ENCODE measurements at regions not wholly inside any gene's neighbourhood (a gene's known extent, or its start where the extent isn't known, plus 50 kb on each side); places are given as distances from the start of the nearest gene placed in this dataset.

DNA sequence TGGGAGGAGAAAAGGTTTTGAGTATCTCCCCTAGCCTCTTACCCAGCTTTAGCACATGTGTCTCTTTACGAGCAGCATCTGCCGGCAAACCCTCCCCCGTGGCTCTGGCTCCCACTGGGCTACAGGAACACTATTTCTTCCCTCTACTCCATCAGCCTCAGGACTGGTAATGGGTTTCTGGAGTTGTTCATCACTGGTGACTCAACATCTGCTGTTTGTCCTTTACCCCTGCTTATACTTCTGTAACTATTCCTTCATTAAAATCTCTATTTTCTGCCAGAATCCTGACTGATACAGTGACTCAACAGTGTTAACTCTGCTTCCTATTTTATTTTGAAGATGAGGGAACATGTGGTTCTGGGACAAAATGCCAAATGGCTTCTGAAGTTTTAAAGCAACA is 437.3 kb upstream of the HTR2A start:
- Mint-ChIP-seq H3K36me3 (ENCODE audit: low read depth) (no peaks in the 10 kb centered on the region), H3K4me1 (peaks cover 12% of the 10 kb centered on the region), H3K27ac (no peak overlapping the region), H3K9me3 (peaks cover 4% of the 10 kb centered on the region), H3K27me3 (ENCODE audit: low read depth, poor library complexity) (peaks cover 4% of the 10 kb centered on the region), H3K4me3 (no peak overlapping the region)
- DNase-seq = no peak
- TF ChIP-seq, protein P1, sequence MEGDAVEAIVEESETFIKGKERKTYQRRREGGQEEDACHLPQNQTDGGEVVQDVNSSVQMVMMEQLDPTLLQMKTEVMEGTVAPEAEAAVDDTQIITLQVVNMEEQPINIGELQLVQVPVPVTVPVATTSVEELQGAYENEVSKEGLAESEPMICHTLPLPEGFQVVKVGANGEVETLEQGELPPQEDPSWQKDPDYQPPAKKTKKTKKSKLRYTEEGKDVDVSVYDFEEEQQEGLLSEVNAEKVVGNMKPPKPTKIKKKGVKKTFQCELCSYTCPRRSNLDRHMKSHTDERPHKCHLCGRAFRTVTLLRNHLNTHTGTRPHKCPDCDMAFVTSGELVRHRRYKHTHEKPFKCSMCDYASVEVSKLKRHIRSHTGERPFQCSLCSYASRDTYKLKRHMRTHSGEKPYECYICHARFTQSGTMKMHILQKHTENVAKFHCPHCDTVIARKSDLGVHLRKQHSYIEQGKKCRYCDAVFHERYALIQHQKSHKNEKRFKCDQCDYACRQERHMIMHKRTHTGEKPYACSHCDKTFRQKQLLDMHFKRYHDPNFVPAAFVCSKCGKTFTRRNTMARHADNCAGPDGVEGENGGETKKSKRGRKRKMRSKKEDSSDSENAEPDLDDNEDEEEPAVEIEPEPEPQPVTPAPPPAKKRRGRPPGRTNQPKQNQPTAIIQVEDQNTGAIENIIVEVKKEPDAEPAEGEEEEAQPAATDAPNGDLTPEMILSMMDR (IDR thresholded peaks at IDR 0.05) = no peak

DNA sequence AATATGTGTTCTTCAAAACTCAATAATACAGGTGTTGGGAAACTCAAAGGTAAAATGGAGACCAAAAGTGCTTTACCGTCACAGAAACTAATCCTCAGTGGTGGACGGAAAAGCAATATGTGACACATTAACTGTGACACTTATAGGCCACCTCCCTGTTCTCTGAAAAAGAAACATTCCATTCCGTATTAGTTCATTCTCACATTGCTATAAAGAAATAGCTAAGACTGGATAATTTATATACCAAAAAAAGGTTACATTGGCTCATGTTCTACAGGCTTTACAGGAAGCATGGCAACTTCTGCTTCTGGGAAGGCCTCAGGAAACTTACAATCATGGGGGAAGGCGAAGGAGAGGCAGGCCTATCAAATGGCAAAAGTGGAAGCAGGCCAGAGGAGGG is 435.3 kb upstream of the HTR2A start:
- no peak overlapping the region for H3K4me3 Mint-ChIP-seq
- peaks cover 7% of the 10 kb centered on the region for H3K9me3 Mint-ChIP-seq
- TF ChIP-seq, protein P1 (IDR thresholded peaks at IDR 0.05) = no peak
- H3K27me3 Mint-ChIP-seq (ENCODE audit: low read depth, poor library complexity) = peaks cover 4% of the 10 kb centered on the region
- H3K36me3 Mint-ChIP-seq (ENCODE audit: low read depth) = no peaks in the 10 kb centered on the region
- no peak overlapping the region for H3K27ac Mint-ChIP-seq
- DNase-seq = no peak
- no peaks in the 10 kb centered on the region for H3K4me1 Mint-ChIP-seq

DNA sequence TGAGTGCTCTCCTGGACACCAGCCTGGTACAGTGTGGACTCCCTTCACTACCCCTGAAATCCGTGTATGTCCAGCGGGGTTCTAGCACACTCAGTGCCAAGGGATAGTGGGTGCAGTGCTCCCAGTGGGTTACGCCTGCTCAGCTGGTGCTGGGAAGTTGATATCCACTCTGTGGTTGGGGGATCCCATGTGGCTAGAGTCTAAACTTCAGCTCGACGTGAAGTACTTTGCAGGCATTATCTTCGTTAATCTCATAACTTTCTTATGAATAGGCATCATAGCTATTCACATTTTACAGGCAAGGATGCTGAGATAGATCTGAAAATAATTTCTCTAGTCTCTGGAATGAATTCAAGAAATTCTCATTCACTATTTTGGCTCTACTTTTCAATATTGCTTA is 433.2 kb upstream of the HTR2A start:
- Mint-ChIP-seq H3K36me3 (ENCODE audit: low read depth) (no peaks in the 10 kb centered on the region), H3K27me3 (ENCODE audit: low read depth, poor library complexity) (no peaks in the 10 kb centered on the region), H3K27ac (no peak overlapping the region), H3K9me3 (peaks cover 4% of the 10 kb centered on the region), H3K4me3 (no peak overlapping the region), H3K4me1 (no peaks in the 10 kb centered on the region)
- TF ChIP-seq, protein P1 (IDR thresholded peaks at IDR 0.05) = no peak
- DNase-seq = no peak

DNA sequence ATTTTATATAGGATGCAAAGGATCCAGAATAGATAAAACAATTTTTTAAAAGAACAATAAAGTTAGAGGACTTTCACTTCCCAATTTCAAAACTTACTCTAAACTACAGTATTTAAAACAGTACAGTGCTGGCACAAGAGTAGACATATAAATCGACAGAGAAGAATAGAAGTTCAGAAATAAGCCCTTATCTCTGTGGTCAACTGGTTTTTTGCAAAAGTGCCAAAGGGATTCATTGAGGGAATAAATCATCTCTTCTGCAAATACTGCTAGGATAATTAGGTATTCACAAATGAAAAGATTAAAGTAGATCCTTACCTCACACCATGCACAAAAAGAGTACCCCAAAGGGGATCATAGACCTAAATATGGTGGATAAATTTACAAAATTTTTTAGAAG is 431.0 kb upstream of the HTR2A start:
- Mint-ChIP-seq H3K27ac (no peak overlapping the region), H3K4me3 (no peak overlapping the region)
- TF ChIP-seq, protein P1 (IDR thresholded peaks at IDR 0.05) = no peak

DNA sequence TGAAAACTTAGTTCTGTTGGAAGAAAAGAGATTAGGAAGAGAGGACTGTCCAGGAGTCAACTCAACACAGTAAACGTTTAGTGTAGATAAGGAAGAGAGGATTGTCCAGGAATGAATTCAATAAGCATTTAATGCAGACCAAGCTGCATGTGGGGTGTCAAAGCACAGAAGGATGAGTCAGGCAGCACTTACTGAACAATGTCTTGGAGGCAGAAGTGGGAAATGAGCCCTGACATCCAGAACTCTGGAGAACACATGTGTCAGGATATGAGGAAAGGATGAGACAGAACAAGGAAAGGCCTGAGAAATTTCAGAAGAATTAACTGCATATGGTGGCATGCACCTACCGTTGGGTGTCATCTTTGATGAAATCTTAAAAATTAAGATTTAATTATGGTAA is 429.2 kb upstream of the HTR2A start:
- H3K27ac Mint-ChIP-seq = no peak overlapping the region
- no peak for DNase-seq
- TF ChIP-seq, protein P1 (IDR thresholded peaks at IDR 0.05) = no peak
- no peaks in the 10 kb centered on the region for H3K4me1 Mint-ChIP-seq
- H3K4me3 Mint-ChIP-seq = no peak overlapping the region
- H3K9me3 Mint-ChIP-seq = peaks cover 4% of the 10 kb centered on the region
- H3K27me3 Mint-ChIP-seq (ENCODE audit: low read depth, poor library complexity) = no peaks in the 10 kb centered on the region
- H3K36me3 Mint-ChIP-seq (ENCODE audit: low read depth) = no peaks in the 10 kb centered on the region

More for the DNA sequence above, 431.0 kb upstream of the HTR2A start:
- DNase-seq = no peak
- H3K9me3 Mint-ChIP-seq = peaks cover 4% of the 10 kb centered on the region
- no peaks in the 10 kb centered on the region for H3K36me3 Mint-ChIP-seq (ENCODE audit: low read depth)
- no peaks in the 10 kb centered on the region for H3K27me3 Mint-ChIP-seq (ENCODE audit: low read depth, poor library complexity)
- H3K4me1 Mint-ChIP-seq = no peaks in the 10 kb centered on the region

DNA sequence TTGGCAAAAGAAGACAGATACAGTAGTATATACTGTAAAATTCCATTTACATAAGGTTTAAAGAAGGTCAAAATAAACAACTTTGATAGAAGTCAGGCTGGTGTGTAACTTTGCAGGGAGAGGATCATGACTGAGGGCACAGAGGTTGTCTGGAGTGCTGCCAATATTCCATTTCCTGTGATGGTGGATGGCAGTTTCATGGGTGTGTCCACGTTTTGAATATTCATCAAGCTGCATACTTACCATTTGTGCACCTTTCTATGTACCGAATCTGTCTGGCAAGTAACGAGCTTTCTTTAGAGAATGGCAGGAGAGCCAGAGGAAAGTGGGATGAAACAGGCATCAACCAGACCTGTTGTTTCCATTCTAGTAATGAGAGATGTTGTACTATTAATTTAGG is 420.5 kb upstream of the HTR2A start:
- TF ChIP-seq, protein P1 (IDR thresholded peaks at IDR 0.05) = no peak

More for the DNA sequence above, 420.5 kb upstream of the HTR2A start:
- DNase-seq = no peak
- H3K27ac Mint-ChIP-seq = no peak overlapping the region
- peaks cover 6% of the 10 kb centered on the region for H3K9me3 Mint-ChIP-seq
- no peaks in the 10 kb centered on the region for H3K4me1 Mint-ChIP-seq
- H3K4me3 Mint-ChIP-seq = no peak overlapping the region
- H3K36me3 Mint-ChIP-seq (ENCODE audit: low read depth) = no peaks in the 10 kb centered on the region
- no peaks in the 10 kb centered on the region for H3K27me3 Mint-ChIP-seq (ENCODE audit: low read depth, poor library complexity)

Measured in nephron progenitor cell (in vitro differentiated cells).